ENCODE measurements at regions not wholly inside any gene's neighbourhood (a gene's known extent, or its start where the extent isn't known, plus 50 kb on each side); places are given as distances from the start of the nearest gene placed in this dataset.

DNA sequence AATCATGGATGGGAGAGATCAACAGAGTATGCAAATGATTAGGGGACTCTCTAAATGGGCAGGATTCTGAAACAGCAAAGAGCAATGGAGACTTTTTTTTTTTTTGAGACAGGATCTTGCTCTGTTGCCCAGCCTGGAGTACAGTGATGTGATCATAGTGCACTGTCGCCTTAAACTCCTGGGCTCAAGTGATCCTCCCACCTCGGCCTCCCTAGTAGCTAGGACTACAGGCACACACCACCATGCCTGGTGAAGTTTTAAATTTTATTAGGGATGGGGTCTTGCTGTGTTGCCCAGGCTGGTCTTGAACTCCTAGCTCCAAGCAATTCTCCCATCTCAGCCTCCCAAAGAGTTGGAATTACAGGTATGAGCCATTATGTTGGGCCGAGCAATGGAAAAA is 255.0 kb upstream of the ZFHX3 start:
- ATAC-seq (ENCODE audit: low read depth): no peak
- TF ChIP-seq, protein P1, sequence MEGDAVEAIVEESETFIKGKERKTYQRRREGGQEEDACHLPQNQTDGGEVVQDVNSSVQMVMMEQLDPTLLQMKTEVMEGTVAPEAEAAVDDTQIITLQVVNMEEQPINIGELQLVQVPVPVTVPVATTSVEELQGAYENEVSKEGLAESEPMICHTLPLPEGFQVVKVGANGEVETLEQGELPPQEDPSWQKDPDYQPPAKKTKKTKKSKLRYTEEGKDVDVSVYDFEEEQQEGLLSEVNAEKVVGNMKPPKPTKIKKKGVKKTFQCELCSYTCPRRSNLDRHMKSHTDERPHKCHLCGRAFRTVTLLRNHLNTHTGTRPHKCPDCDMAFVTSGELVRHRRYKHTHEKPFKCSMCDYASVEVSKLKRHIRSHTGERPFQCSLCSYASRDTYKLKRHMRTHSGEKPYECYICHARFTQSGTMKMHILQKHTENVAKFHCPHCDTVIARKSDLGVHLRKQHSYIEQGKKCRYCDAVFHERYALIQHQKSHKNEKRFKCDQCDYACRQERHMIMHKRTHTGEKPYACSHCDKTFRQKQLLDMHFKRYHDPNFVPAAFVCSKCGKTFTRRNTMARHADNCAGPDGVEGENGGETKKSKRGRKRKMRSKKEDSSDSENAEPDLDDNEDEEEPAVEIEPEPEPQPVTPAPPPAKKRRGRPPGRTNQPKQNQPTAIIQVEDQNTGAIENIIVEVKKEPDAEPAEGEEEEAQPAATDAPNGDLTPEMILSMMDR (IDR thresholded peaks at IDR 0.05; ENCODE audit: poor library complexity, severe bottlenecking): no peak
- Histone ChIP-seq H3K36me3 (ENCODE audit: low read depth) (no peaks in the 10 kb centered on the region), H3K27ac (ENCODE audit: poor library complexity, severe bottlenecking) (no peak overlapping the region), H3K9me3 (ENCODE audit: severe bottlenecking) (no peaks in the 10 kb centered on the region), H3K27me3 (ENCODE audit: insufficient read depth, poor library complexity, severe bottlenecking) (peaks cover 16% of the 10 kb centered on the region), H3K4me1 (ENCODE audit: insufficient read depth, poor library complexity, severe bottlenecking) (no peaks in the 10 kb centered on the region), H3K4me3 (ENCODE audit: severe bottlenecking) (no peak overlapping the region)
- no peak for DNase-seq (ENCODE audit: low spot score)

DNA sequence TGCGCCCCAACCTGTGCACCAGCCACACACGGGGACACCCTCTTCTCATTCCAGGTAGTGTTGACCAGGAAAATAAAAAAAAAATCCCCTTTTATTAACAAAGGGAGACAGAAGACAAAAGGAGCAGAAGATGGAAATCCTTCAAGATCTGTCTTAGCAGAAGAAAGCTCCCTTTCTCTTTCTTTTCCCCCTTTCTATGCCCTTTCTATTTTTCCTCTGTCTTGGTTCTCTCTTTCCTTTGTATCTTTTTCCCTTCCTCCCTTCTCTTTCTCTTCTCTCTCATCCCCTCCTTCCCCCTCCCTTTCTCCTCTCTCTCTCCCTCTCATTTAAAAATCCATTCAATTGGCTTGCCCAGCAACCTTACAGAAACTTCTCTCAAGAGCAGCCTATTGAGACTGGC is 254.1 kb upstream of the ZFHX3 start:
- H3K36me3 ChIP-seq (ENCODE audit: low read depth): no peaks in the 10 kb centered on the region
- DNase-seq (ENCODE audit: low spot score) (no peak), ATAC-seq (ENCODE audit: low read depth) (no peak)
- no peaks in the 10 kb centered on the region for H3K4me1 ChIP-seq (ENCODE audit: insufficient read depth, poor library complexity, severe bottlenecking)
- H3K9me3 ChIP-seq (ENCODE audit: severe bottlenecking): no peaks in the 10 kb centered on the region
- TF ChIP-seq, protein P1 (IDR thresholded peaks at IDR 0.05; ENCODE audit: poor library complexity, severe bottlenecking): no peak
- no peak overlapping the region for H3K27ac ChIP-seq (ENCODE audit: poor library complexity, severe bottlenecking)
- peaks cover 16% of the 10 kb centered on the region for H3K27me3 ChIP-seq (ENCODE audit: insufficient read depth, poor library complexity, severe bottlenecking)
- no peak overlapping the region for H3K4me3 ChIP-seq (ENCODE audit: severe bottlenecking)

DNA sequence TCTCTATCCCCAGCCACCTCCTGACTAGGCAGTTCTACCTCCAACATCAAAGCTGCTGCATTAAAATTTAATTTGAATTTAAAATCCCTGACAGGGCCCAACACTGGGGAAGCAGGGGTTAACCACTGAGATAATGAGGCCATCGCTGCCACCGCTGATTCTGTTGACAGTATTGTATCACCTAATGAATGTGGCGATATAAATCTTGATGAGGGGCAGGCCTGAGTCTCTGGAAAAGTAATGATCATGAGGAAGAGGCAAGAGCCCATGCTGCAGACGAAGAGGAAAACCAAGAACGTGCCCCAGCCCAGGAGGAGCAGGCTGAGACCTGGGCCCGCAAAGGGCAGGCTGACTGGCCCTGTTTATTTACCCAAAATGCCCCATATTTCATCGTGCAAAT is 251.4 kb upstream of the ZFHX3 start:
- TF ChIP-seq, protein P1 (IDR thresholded peaks at IDR 0.05; ENCODE audit: poor library complexity, severe bottlenecking): no peak
- Histone ChIP-seq H3K9me3 (ENCODE audit: severe bottlenecking) (no peaks in the 10 kb centered on the region), H3K27ac (ENCODE audit: poor library complexity, severe bottlenecking) (no peak overlapping the region), H3K36me3 (ENCODE audit: low read depth) (no peaks in the 10 kb centered on the region), H3K4me1 (ENCODE audit: insufficient read depth, poor library complexity, severe bottlenecking) (no peaks in the 10 kb centered on the region), H3K4me3 (ENCODE audit: severe bottlenecking) (no peak overlapping the region), H3K27me3 (ENCODE audit: insufficient read depth, poor library complexity, severe bottlenecking) (peaks cover 10% of the 10 kb centered on the region)
- ATAC-seq (ENCODE audit: low read depth): no peak
- DNase-seq (ENCODE audit: low spot score): no peak

DNA sequence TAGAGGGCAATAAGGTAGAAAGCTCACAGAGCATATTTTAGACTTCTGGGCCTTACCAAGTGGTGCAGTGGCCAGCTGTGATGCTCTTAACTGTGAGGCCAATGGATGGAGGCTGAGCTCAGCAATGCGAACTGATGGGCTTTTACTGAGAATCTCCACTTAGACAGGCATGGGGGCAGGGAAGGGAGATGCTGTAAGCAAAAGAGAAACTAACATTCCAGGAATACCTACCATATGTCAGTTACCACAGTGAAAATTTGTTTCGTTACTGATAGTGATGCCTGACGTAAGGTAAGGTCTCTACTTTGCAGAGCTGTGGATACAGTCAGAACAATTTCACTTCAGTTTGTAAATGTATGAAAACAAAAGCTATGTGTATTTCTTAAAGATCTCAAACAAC is 250.6 kb upstream of the ZFHX3 start:
- no peaks in the 10 kb centered on the region for H3K4me1 ChIP-seq (ENCODE audit: insufficient read depth, poor library complexity, severe bottlenecking)
- no peaks in the 10 kb centered on the region for H3K9me3 ChIP-seq (ENCODE audit: severe bottlenecking)
- H3K27me3 ChIP-seq (ENCODE audit: insufficient read depth, poor library complexity, severe bottlenecking): peaks cover 8% of the 10 kb centered on the region
- DNase-seq (ENCODE audit: low spot score) (no peak), ATAC-seq (ENCODE audit: low read depth) (peak; percentile 14; the same call in 1 of the 3 replicates)
- H3K4me3 ChIP-seq (ENCODE audit: severe bottlenecking): no peak overlapping the region
- no peak overlapping the region for H3K27ac ChIP-seq (ENCODE audit: poor library complexity, severe bottlenecking)
- TF ChIP-seq, protein P1 (IDR thresholded peaks at IDR 0.05; ENCODE audit: poor library complexity, severe bottlenecking): no peak
- no peaks in the 10 kb centered on the region for H3K36me3 ChIP-seq (ENCODE audit: low read depth)

DNA sequence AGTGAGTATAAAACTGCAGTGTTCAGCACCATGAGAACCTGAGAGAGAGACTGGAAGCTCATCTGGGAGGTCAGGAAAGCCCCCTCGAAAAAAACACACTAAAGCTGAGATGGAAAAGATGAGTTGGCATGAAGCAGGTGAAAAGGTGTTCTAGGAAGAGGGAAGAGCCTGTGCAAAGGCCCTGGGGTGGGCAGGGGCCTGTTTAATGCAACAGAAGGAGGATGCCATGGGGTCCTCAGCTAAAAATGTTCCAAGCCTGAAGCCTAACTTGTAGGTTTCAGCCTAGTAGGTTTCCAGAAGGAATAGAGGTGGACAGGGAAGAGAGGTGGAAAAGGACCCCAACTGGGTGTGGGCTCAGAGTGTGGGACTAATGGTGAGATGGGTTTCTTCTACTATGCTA is 242.3 kb upstream of the ZFHX3 start:
- Histone ChIP-seq H3K4me1 (ENCODE audit: insufficient read depth, poor library complexity, severe bottlenecking) (no peaks in the 10 kb centered on the region), H3K9me3 (ENCODE audit: severe bottlenecking) (no peaks in the 10 kb centered on the region), H3K36me3 (ENCODE audit: low read depth) (no peaks in the 10 kb centered on the region), H3K27me3 (ENCODE audit: insufficient read depth, poor library complexity, severe bottlenecking) (peaks cover 34% of the 10 kb centered on the region), H3K4me3 (ENCODE audit: severe bottlenecking) (no peak overlapping the region), H3K27ac (ENCODE audit: poor library complexity, severe bottlenecking) (no peak overlapping the region)
- DNase-seq (ENCODE audit: low spot score) (no peak), ATAC-seq (ENCODE audit: low read depth) (no peak)
- TF ChIP-seq, protein P1 (IDR thresholded peaks at IDR 0.05; ENCODE audit: poor library complexity, severe bottlenecking): no peak
